GM18507 (cell line): ENCODE measurements at regions not wholly inside any gene's neighbourhood (a gene's known extent, or its start where the extent isn't known, plus 50 kb on each side); places are given as distances from the start of the nearest gene placed in this dataset.

Experiments
- DNase-seq: peaks from one replicate; pipeline ENCODE4 v3.0.0; 2011; ENCODE audit warnings: low read depth; ENCODE audit not compliant: insufficient read length; ENCODE audit errors: extremely low spot score
- FAIRE-seq: peaks from 2 replicates; lab custom pipeline; 2011; peaks lifted over from hg19 to GRCh38; lab: Jason Lieb, UNC

DNA sequence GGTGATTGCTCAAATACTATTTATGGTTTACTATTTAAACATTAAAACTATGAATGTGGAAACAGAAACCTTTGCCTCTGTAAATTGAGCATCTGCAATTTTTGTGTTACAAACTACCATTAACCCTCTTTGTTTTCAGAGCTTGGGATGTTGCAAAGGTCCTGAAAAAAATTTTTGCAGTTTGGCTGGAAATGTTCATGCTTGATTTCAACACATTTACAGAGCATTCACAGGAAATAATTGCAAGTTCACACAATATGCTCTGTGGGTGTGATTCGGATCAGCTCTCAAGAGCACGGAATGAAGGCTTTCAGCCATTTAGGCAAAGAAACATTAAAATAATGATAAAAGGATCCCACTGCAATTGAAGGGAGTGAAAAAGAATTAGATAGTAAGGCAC, 232.9 kb downstream of the ATP23 start:
- no peak for DNase-seq

DNA sequence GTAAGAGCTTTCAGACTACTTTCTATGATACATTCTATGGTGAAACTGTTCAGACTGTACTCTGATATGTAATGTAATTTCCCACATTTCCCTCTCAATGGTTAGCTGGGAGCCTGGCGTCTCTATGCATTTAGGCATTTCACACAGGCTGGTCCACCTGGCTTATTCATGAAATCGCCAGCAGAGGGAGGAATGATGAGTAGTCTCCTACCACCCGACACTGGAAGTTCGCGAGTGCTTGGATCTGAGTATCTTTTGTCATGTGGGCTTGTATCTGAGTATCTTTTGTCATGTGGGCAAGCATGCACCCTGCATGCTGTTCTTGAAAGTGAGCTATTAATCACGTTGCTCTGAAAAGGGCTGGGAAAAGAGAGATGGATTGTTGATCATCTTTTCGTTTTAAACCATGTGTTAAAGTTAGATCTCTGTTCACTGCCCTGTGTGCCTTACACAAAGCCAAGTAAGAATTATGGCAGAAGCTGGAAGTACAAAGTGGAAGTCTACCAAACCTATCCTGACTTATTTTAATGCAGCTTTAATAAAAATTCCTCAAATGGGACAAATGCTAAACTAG, 235.0 kb downstream of the ATP23 start:
- DNase-seq: no peak
- FAIRE-seq: peak; percentile 15

More for the DNA sequence above, 232.9 kb downstream of the ATP23 start:
- no peak for FAIRE-seq

DNA sequence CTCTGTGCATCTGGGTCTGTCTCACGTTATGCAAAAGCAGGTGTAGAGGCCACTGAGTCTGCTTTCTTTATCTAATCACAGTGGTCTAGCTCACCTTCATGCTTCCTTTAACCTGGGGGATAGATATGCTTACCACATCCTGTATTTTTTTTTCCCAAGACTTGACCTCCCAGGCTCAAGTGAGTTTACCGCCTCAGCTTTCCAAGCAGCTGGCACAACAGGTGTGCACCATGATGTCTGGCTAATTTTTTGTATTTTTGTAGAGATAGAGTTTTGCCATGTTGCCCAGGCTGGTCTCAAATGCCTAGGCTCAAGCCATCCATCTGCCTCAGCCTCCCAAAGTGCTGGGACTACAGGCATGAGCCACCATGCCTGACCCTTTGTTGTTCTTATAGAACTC, 236.0 kb downstream of the ATP23 start:
- FAIRE-seq: no peak
- no peak for DNase-seq

DNA sequence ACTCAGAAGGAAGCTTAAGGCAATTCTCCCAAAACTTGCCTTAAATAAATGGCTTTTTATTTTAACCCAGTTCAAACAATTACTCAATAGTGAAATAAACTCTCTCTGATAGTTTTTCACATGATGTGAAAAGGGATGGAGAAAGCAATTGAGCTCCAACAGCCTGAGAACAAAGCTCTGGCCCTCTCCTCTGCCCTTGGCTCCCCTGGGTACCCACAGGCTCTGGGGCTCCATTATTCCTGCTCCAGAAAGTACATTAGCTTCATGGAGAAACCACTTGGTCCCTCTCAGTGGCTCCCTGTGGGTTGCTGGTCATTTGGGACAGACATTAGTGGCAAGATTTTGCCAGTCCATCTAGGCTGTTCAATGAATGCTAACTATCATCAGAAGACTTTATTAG, 242.8 kb downstream of the ATP23 start:
- FAIRE-seq: no peak
- no peak for DNase-seq

DNA sequence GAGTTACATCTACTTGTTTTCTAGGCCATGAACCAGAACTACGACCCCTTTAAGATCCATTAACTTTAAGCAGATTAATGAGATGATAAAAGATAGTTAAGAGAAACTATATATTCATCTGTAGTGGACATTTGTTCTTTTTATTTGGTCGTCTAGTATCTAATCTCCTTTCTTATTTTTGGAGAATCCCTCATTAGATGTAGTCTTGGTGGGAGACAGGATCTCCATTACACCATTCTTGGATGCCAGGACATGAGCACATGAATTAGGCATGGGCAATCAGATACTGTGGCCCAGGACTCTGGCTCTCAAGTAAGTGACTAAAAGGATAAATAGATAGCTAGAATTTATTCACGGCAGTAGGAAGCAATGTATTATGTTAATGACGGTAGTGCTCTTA, 245.0 kb downstream of the ATP23 start:
- FAIRE-seq (no peak), DNase-seq (no peak)

DNA sequence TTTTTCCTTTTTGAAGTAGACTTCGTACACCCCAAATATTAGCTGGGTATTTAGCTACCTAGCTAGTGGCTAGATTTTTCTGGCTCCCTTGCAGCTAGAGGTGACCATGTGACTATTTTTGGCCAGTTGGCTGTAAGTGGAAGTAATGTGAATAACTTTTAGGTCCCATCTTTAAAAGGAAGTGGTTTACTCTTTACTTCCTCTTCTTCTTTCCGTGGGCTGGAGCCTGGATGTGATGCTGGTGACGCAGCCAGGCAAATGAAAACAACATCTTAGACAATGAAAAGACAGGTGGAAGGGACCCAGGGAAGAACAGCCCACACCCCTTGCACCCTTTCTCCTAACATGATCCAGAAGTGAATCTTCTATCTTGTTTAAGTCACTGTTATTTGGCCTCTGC, 245.5 kb downstream of the ATP23 start:
- DNase-seq (no peak), FAIRE-seq (no peak)

DNA sequence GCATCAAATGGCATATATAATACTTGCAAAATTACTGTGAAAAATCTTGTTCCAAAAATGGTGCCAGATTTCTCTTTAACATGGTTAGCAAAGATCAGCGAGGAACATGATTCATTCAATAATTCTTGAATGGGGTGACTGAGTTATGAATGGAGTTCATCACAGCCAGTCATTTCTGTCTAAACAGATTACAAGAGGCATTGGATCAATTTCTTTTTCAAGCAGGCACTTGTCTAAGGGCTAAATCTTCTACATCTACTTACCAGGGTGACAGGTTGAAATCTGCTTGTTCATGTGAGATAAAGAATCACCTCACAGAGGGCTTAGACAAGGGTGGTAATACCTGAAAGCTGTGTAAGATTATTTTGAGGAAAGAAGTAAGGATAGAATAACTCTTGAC, 247.7 kb downstream of the ATP23 start:
- DNase-seq (no peak), FAIRE-seq (no peak)

DNA sequence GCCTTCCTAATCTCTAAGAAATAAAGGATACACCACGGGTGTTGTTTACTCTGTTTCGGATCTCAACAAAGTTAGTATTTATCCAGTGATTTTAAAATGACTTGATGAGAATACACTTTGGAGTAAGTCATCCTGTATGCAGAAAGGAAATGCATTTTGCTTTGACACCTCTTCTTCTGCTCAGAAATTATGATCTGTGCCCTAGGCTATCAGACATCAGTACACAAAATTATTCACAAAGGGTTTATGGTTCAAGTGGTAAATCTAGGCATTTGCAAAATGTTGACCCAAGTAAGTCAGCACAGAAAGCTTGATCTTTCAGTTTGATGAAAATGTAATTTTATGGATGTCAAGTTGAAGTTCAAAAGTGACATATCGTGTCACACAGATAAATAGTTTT, 248.5 kb downstream of the ATP23 start:
- FAIRE-seq (no peak), DNase-seq (no peak)

DNA sequence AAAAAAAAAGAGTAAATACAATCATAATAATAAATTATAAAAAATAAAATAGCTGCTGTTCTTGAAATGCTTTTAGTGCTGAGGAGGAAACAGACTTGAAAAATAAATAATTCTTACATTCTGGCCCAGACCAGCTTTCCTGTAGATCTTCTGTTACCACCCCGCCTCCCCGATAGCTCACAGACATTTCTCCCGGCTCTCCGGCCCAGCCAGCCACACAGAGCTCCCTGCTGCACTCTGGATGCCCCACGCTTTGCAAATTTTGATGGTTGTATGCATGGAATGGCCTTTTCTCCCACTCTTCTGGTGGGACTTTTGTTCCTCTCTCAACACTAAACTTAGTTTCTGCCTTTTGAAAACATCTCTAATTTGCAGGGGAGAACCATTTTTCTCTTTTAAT, 249.3 kb downstream of the ATP23 start:
- FAIRE-seq (no peak), DNase-seq (no peak)

DNA sequence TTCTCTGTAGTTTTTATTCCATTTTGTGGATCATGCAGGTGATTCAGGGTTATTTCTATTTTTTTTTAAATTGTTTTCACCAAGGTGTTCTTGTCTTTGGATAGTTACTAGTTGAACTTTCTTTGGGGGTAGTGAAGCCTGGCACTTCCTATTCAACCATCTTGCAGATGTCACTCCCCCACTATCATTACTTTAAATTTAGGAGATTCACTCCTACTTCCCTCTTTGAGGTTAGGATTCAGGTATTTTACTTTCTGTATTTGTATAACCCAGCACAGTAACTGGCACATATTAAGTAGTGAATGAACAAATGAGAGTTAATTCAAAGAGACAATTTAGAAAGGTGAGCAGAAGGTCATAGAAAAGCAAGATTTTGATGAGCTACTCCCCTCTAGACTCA, 255.6 kb downstream of the ATP23 start:
- FAIRE-seq (no peak), DNase-seq (no peak)

DNA sequence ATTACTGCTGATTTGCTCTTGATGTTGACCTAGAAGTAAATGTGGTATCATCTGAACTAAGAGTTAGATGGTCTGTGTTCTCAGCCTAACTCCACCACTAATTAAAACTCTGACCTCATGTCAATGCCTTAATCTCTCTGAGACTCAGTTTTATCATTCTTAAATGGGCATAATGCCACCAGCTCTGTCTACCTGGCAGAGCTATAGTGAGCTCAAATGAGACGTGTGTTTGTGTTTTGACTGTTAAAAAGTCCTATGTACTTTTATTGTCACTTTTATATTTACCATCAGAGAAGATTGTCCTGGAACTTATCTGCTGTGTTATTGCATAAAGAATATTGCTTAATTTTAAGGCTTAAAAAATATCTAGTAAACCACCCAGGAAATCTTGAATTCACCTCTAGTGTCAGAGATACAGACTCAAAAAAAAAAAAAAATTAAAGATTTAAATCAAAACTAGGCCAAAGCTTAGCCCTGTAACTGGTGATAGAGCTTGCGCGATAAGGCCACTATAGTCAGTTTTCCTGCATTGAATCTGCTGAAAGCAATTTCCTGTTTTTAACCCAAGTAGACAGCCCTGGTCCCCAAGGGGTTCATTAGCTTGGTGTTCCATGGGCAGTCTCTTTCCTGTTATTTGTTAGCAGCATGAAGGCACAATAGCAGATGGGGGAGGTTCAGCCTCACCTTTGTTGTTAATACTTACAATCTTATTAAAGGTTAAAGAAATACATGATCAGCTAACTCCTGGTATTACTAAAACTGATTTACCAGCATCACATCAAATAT, 261.8 kb downstream of the ATP23 start:
- DNase-seq: no peak
- no peak for FAIRE-seq

DNA sequence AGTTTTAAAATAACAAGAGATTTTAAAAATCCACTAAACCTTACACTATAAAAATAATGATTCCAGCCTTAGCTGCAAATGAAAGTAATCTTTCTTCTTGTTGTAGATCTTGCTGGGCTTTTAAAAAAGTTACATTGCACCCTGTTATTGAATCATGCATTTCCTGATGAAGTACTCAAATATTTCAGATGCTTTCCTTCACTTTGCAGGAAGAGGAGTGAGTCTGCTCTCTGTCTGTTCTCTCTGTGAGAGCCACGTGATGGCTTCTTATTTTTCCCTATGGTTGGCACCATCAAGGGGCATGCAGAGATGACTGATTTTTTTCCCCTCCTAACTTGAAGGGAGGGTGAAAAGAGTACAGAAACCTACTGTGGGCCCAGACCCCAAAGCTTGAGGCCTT, 262.7 kb downstream of the ATP23 start:
- FAIRE-seq: no peak
- no peak for DNase-seq

DNA sequence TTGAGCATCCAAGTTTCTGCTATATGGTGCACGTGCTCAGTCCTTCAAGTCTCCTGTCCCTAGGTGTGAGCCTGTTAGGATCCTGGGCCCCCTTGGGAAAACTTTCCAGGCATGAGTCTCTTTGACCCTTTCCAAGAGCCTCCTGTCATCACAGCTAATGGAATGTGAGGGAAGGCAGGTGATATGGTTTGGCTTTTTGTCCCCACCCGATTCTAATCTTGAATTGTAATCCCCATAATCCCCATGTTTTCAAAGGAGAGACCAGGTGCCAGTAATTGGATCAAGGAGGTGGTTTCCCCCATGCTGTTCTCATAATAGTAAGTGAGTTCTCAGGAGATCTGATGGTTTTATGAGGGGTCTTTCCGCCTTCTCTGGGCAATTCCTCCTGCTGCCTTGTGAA, 265.5 kb downstream of the ATP23 start:
- FAIRE-seq: no peak
- no peak for DNase-seq

DNA sequence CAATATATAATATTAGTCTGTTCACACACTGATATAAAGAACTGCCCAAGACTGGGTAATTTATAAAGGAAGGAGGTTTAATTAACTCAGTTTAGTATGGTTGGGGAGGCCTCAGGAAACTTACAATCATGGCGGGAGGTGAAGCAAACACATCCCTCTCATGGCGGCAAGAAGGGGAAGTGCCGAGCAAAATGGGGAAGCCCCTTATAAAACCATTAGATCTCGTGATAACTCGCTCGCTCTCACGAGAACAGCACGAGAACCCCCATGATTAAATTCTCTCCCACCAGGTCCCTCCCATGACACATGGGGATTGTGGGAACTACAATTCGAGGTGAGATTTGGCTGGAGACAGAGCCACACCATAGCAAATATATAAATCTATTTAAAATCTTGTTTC, 269.8 kb downstream of the ATP23 start:
- no peak for DNase-seq
- no peak for FAIRE-seq

DNA sequence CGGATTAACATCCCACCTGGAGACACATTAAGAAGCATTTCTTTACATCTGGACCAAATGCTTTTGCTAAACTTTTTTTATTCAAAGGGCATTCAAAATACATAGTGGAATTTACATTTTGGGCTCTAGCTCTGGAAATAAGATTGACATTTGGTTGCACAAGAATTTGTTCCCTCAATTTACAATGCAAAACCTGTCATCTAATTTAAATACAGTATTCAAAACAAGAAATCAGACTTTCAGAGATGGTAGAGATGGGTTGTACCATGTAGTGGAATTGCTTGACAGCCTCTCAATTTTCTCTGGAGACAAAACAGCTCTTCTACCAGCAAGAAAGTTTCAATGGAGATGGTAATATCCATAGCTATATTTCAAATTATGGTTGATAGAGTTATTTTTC, 275.8 kb downstream of the ATP23 start:
- FAIRE-seq (no peak), DNase-seq (no peak)

DNA sequence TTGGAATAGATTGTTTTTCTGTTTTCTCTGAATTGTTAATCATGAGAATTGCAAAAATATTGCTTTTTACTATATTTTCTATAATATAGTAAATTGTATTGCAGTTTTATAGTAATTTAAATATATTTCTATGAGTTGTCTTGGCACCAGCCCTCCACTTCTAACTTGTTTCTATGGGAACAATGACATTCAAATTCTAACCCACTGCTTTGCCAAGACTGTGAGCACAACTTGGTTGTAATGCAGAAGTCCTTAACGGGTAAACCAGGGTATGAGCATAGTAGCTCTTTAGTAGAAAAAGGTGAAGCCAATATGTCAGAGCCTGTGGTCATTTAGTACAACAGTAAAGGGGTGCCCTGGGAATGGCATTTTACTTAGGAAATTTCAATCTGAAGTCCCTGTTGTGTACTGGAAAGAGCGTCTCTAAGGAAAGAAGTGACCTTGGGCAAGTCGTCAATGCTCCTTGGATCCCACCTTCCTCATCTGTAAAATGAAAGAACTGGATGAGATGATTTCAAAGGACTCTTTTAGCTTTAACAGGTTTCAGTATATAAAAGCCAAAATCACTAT, 283.3 kb downstream of the ATP23 start:
- FAIRE-seq: no peak
- DNase-seq: no peak

DNA sequence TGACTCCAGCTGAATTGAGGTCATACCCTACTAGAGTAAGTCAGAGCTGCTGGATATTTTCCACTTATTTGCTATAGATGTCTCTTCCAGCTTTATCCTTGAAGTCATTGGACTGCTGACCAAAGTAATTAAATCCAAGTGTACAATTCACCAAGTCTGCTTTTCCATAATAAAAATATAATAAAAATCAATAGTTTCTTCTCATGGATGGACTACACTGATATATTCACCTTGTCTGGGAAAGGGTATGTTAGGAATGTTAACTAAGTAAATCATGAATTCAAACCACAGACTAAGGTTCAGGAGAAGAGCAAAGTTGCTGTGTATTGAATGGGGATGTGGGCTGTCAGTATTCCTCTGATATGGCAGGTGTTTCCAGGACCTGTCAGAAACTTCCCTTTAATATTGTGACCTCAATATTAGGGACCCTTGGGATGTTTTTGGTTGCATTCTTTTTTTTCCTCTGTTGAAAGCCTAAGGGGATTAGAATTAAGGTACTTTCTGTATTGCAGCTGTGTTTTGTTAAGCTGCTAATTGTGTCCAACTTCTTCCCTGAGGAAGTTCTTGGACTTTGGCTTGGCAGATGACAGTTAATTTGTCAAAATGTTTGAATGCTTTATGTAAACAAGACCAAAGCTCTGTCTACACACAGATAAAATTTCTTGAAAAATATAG, 284.0 kb downstream of the ATP23 start:
- DNase-seq: no peak
- FAIRE-seq: no peak

DNA sequence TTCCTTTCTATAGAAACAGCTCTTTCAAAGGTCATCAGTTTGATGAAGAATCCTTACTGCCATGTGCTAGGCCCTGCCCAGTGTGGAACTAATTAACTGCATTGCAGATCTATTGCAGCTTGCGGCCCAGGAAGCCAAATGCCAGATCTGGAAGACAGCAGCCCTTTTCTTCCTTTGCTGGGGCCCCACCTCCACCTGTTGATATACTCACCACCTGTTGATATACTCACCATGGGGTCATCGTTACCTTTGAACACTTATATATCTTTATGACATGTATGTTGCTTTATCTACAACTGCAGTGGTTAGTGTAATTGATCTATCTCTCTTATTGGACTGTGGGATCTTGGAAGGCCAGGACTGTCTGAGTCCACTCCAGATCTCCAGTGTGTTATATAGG, 292.5 kb downstream of the ATP23 start:
- DNase-seq (no peak), FAIRE-seq (no peak)

DNA sequence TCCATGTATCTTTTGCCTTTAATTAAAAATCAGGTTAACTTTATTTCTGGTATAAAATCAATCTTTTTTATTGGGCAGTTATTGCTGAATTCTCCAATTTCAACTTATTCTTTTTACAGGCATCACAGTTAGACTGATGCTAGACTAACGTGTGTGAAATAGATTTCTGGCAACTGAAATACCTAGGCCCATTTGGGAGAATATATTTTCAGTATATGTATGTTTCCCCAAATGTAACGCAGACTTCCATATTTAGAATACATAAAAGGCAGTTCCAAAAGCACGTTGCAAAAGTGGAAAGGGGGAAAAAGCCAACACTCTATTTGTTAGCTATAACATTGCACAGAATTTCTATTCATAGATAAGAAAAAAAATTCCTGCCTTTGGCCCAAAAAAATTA, 297.0 kb downstream of the ATP23 start:
- no peak for DNase-seq
- no peak for FAIRE-seq

DNA sequence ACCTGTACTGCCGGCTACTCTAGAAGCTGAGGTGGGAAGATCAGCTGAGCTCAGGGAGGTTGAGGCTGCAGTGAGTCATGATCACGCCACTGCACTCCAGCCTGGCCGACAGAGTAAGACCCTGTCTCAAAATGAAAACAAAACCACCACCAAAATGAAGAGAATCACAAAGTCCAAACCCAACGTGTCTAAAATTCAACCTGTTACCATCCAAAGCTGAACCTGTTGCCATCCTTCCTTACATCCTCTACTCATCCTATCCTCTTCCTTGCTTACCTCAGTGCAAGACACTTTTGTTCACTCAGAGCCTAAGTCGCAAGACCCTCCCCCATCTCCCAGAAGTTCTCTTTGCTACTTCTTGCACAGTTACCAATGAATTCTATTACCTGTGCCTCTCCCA, 299.7 kb downstream of the ATP23 start:
- no peak for FAIRE-seq
- no peak for DNase-seq
